ENCODE measurements at regions not wholly inside any gene's neighbourhood (a gene's known extent, or its start where the extent isn't known, plus 50 kb on each side); places are given as distances from the start of the nearest gene placed in this dataset.

- no peak for TF ChIP-seq POLR2A (IDR thresholded peaks at IDR 0.05)
- no peak for TF ChIP-seq CTCF (IDR thresholded peaks at IDR 0.05)
- no peak for TF ChIP-seq POLR2AphosphoS5 (IDR thresholded peaks at IDR 0.05; ENCODE audit: insufficient read depth in 1 of 2, low read depth in 1 of 2)
These were observed 267.0 kb downstream of the SEC61B start for GRCh38 chr9:99489060-99489413.

Data from vagina (tissue), 2 donors.